Omental fat pad (tissue), 3 donors: ENCODE measurements at regions not wholly inside any gene's neighbourhood (a gene's known extent, or its start where the extent isn't known, plus 50 kb on each side); places are given as distances from the start of the nearest gene placed in this dataset.

Experiments
- ATAC-seq: fragments of 150-250 bp; one replicate; pipeline ENCODE4 v1.9.1; 2016; ENCODE audit warnings: mild to moderate bottlenecking, moderate library complexity; ENCODE audit not compliant: low FRiP score
- DNase-seq: peaks from one replicate; pipeline ENCODE4 v3.0.0-alpha.2; 2019; ENCODE audit warnings: low spot score
- TF ChIP-seq, protein P1 (sequence below), 3 donors: fragments of 450-650 bp; IDR thresholded peaks; one replicate each; pipeline ENCODE4 v1.5.1; 2016 to 2017; ENCODE audit warnings: antibody characterized with exemption in 3 of 3, mild to moderate bottlenecking in 3 of 3, moderate library complexity in 2 of 3

DNA sequence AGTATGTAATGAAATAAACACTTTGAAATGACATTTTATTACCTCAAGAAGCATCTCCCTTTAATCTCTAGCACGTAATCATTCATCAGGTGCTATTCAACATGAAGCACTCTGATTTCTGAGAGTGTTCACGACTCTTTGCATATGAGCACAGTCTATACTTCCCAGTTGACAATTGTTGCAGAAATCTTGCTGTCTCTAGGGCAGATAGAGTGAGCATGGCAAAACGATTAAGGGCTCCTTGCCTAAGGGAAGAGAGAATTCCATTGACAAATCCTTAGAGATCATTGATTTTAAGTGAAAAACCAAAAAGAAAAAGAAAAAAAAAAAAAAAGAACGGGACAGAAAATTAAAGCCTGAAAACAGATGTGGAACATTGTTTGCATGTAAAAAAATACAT is 107.6 kb downstream of the C12orf50 start:
- TF ChIP-seq, protein P1, sequence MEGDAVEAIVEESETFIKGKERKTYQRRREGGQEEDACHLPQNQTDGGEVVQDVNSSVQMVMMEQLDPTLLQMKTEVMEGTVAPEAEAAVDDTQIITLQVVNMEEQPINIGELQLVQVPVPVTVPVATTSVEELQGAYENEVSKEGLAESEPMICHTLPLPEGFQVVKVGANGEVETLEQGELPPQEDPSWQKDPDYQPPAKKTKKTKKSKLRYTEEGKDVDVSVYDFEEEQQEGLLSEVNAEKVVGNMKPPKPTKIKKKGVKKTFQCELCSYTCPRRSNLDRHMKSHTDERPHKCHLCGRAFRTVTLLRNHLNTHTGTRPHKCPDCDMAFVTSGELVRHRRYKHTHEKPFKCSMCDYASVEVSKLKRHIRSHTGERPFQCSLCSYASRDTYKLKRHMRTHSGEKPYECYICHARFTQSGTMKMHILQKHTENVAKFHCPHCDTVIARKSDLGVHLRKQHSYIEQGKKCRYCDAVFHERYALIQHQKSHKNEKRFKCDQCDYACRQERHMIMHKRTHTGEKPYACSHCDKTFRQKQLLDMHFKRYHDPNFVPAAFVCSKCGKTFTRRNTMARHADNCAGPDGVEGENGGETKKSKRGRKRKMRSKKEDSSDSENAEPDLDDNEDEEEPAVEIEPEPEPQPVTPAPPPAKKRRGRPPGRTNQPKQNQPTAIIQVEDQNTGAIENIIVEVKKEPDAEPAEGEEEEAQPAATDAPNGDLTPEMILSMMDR (IDR thresholded peaks at IDR 0.05), result no peak
- ATAC-seq (no peak), DNase-seq (no peak)

DNA sequence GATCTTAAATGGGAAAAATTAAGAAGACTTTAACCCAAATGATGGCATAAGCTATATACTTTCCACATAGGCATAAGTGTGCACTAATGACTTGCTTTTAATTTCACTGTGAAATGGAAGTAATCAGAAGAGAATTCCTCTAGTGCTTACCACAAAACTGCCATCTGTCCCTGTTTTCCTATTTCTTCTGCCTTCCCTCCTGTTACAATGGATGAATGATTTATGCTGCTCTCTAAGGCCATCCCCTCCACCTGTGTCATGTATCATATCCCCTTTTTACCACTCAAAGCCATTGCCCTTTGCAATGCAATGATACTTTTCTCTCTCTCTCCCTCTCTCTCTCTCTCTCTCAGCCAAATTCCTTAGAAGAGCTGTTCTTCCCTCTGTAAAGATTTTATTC is 109.1 kb downstream of the C12orf50 start:
- TF ChIP-seq, protein P1 (IDR thresholded peaks at IDR 0.05), result no peak
- DNase-seq (no peak), ATAC-seq (no peak)

DNA sequence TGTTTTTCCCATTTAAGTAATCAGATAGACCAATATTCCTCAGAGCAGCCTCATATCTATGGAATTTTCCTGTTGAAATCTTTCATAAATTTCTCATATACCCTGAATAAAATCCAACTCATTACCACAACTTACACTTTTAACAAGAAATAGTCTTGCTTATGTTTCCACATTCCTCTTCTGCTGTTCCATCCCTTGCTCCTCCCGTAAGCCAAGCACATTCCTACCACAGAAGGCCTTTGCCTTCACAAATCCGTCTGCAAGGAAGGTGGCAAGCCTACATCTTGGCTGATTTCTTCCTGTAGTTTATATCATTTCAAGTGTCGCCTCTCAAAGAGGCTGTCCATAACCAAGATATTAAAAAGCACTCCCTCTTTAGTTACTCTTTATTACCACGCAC is 127.7 kb downstream of the C12orf50 start:
- DNase-seq, result no peak
- no peak for ATAC-seq
- TF ChIP-seq, protein P1 (IDR thresholded peaks at IDR 0.05), result no peak

DNA sequence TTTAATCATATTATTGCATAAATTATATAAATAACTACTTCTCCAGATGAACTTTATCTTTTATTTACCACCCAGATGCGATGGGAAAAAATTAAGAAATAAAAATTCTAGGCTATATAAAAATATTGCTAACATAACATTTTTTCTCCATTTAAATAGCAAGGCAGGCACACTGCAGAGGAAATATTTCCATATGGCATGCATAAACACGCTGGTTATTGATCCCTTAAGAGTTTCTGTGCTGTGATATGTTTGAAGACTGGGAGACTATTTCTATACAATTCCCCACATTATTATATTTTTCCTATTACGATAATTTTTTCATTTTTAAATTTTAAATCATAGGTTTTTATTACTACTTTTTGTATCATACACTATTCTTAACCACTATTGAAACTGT is 131.5 kb downstream of the C12orf50 start:
- DNase-seq (no peak), ATAC-seq (no peak)
- TF ChIP-seq, protein P1 (IDR thresholded peaks at IDR 0.05), result no peak

DNA sequence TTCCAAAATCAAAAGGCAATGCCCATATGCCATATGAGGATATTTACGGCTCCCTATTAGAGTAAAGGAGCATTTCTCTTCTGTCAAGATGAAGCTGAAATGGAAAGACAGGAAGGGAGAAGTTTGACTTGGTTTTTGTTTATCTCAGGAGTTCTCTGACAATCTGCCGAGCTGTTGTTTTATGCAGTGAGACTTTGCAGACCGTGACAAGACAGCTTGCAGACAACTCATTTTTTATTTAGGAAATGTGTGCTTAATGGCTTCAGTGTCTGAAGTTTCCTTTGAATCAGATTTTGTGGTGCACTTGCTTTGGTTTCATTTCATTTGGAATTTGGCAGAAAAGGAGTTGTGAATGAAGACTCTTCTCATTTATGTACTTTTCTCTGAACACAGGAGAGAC is 145.4 kb downstream of the C12orf50 start:
- ATAC-seq (no peak), DNase-seq (no peak)

DNA sequence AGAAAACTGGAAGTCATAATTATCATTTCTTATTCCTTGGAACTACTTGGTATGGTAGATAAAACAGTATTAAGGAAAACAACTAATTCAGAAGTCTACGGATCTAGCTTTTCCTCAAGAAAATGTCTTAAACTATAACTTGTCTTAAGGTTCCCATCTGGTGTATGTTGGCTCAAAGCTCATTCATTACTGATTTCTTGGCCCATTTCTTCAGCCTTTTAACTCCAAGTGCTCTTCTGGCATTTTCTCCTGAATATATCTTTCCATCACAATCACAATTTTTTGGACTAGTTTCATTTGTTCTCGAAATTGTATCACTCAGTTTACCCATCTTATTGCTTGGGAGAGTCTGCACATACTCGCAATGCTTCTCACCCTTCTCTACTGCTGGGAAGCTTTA is 150.1 kb downstream of the C12orf50 start:
- ATAC-seq (no peak), DNase-seq (no peak)
- TF ChIP-seq, protein P1 (IDR thresholded peaks at IDR 0.05), result no peak

More for the DNA sequence above, 145.4 kb downstream of the C12orf50 start:
- TF ChIP-seq, protein P1 (IDR thresholded peaks at IDR 0.05), result no peak

DNA sequence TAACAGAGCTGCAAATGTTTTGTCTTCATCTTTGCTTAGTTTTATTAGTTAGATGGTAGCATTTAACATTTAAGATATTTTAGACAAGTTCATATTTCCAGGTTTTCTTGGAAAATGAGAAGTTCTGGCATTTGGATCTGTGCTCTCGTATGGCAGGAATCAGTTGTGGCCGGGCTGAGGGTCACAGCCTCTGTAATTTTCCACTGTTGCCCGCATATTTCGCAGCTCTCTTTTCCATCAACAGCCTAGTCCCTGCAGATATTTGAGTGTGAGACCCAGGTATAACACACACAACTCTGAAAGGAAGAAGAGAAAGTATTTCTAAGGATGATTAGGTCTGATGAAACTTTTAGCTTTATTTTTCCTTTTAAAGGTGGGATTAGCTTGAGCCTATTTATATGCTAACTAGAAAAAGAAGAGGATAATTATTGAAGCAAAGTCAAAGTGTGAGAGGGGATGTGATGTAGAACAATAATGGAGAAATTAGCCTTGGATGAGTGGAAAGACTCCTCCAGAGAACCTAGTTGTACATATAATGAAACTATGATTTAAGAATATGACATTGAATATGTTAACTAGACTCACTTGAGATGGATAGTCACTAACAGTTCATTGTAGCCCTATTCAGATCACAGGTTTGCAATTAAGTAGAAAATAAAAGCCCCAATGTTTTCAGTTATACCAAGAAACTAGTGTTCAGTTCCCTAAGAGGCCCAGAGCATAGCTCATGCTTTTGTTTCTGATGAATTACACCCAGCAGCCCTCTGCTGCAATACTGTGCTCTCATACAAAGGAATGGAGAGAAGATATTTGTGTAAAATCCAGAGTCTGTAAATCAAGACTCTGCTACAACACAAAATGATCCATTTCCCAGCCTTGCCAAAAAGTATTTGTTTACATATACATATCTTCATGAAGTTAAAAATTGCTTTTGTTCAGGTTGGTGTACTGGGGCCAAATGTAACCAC is 158.4 kb downstream of the C12orf50 start:
- DNase-seq, result no peak
- TF ChIP-seq, protein P1 (IDR thresholded peaks at IDR 0.05), result no peak
- no peak for ATAC-seq
